Stomach (tissue), 4 donors: ENCODE measurements at regions not wholly inside any gene's neighbourhood (a gene's known extent, or its start where the extent isn't known, plus 50 kb on each side); places are given as distances from the start of the nearest gene placed in this dataset.

Experiments used
- CTCF ChIP-seq, 7 experiments: fragments of 450-650 bp in 4 of 7; fragments of 200-600 bp in 3 of 7; sonication (generic) in 3 of 7; IDR thresholded peaks; one replicate each; pipeline ENCODE4 v1.5.1; 2016 to 2019; ENCODE audit warnings: antibody characterized with exemption in 7 of 7, control low read depth in 2 of 7, mild to moderate bottlenecking in 1 of 7
- POLR2A ChIP-seq, 4 donors: fragments of 450-650 bp; IDR thresholded peaks; one replicate each; pipeline ENCODE4 v1.6.1; 2016; ENCODE audit warnings: antibody characterized with exemption in 4 of 4, control low read depth in 2 of 4, mild to moderate bottlenecking in 1 of 4, moderate library complexity in 1 of 4
- POLR2AphosphoS5 ChIP-seq, 3 donors: sonication (generic); formaldehyde crosslinking; IDR thresholded peaks; one replicate each; pipeline ENCODE4 v1.6.1; 2016; ENCODE audit warnings: antibody characterized with exemption in 3 of 3

- TF ChIP-seq CTCF (IDR thresholded peaks at IDR 0.05) (no peak), POLR2A (IDR thresholded peaks at IDR 0.05) (no peak), POLR2AphosphoS5 (IDR thresholded peaks at IDR 0.05) (no peak)
These were observed 391.4 kb upstream of the SYT1 start for GRCh38 chr12:78473136-78473535.
